Activated T-helper 1 cell treated with Interleukin-2 at 50 U/mL for 16 hours (primary cell): ENCODE measurements at regions not wholly inside any gene's neighbourhood (a gene's known extent, or its start where the extent isn't known, plus 50 kb on each side); places are given as distances from the start of the nearest gene placed in this dataset.

Experiments
- DNase-seq: peaks from one replicate; pipeline ENCODE4 v3.0.0-alpha.2; 2020; ENCODE audit warnings: low read depth

DNA sequence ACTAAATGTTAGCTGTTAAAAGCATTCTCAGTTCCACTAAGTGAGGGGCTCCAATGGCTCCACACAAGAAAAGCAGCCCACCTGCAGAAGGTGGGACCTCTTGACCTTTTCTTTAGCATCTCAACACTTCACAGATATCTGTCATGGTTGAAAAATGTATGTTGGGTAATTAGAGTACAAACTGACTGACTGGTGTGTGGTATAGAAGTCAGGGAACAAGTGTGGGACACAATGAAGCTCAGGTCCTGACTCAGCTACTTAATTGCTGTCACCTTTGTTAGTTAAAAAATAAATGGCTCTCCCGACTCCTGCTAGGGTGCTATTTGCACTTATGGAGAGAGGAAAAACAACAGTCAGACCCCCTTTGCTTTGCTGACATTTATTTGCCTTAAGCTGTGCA is 299.0 kb downstream of the TTC6 start:
- no peak for DNase-seq

DNA sequence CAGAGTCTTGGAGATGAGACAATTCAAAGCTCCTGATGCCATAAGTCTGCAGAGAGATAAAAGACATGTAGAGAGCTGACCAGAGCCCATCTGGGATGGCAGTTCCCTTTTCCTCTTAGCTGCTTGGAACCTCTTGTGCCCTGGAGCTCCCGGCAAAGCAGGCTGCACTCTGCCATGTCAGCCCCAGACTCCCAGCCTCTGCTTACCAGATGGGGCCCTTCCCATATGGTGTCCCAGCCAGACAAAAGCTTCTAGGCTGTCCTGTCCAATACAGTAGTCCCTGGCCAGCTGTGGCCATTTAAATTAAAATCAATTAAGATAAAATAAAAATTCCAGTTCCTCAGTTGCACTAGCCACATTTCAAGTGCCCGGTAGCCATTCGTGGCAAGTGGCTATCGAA is 303.9 kb downstream of the TTC6 start:
- no peak for DNase-seq

DNA sequence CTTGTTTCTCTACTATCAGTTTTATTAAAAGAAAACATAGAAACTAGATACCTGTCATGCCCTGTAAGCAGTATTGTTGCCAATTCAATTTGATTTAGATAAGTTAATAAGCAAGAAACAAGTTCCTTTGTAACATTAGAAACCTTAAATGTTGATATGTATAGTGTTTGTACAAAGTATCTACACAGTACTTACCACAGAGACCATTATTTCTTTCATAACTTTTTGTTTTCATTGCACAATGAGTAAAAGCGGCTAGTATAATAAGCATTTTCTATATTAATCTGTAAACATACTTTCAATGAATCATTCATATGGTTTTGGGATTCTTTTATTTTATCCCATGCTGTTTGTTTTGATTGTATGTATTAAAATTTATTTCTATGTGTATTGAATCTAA is 305.1 kb downstream of the TTC6 start:
- DNase-seq = no peak

DNA sequence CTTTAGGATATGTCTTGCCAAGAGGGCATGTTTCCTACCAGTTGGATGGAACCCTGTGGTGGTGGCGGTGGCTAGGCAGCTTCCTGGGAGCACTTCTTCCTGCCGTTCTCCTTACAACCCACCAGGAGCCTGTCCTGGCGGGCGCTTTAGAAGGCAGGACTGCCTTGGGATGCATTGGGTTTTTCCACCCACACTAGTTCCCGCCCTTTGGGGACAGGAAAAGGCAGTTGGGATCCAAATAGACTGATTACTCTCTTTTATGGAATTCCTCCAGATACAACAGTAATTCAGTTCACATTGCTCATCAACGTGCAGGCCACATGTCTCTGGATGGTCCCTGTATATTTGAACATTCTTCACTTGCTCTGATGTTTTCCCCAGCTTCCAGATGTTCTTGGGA is 305.7 kb upstream of the SSTR1 start:
- no peak for DNase-seq

DNA sequence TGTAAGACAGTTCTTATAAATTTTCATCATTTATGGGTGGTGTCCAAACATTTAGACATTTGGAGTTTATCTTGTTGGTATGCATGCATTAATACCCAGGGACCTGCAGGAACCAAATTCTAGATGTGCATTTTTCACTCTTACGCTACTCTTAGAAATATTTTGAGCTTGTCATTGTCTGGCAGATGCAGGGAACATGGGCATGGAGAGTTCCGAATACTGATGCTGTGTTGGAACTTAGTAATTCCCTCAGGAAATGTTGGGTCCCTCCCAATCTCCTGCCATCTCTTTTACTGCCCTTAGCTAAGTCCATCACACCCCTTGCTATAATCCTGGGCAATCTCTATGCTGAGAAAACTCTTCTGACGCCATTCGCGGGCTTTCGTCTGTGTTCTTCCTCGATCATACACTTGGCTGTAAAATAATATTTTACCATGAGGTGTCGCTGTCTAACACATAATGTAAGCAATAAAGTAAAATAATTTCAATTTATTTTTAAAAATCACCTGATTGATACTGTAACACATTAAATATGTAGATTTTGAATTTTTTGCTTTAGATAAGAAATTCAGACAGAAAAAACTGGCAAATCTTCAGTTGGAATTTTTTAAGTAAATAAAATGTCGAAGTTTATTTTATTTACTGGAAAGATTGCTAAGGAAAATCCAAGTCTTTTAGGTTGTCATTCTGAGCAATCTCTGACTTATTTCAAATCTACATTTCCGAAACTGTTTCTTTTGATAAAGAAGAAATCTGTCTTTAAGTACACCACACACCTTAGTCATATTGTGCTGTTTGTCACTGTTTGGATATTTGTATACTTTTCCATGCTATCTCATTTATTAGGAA is 304.1 kb upstream of the SSTR1 start:
- no peak for DNase-seq

DNA sequence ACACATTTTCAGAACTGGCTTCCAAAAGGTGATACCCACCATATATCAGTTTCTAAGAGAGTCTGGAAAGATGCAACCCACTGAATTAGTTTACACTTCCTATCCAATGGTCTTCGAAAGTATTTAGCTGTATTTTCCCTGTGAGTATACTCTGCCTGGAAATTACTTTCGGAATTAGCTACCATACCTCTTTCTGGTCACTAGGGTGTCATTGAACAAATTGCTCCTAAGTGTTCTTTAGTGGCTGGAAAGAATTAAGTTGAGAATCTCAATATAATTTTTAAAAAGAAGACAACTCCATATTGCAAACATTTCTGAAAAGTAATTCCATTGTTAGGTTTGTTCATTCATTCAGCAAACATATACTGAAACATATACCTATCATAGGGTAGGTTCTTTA is 283.1 kb upstream of the SSTR1 start:
- no peak for DNase-seq

DNA sequence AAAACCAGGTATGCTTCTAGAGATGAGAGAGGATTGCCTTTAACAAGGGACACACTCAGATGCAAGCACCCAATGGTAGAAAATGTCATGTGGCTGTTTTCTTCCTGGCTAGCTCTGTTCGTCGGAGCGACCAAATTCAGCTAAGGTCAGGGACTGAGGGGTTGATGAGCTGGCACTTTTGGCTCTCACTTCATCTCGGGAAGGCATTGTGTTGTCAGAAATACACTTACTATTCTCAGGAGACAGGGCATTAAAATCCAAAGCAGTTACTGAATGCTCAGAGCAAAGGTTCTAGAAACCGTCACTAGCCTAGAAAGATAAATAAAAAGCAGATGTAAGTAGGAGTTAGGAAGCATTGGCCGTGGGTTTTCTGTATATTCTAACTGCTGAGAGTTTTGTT is 275.7 kb upstream of the SSTR1 start:
- no peak for DNase-seq

DNA sequence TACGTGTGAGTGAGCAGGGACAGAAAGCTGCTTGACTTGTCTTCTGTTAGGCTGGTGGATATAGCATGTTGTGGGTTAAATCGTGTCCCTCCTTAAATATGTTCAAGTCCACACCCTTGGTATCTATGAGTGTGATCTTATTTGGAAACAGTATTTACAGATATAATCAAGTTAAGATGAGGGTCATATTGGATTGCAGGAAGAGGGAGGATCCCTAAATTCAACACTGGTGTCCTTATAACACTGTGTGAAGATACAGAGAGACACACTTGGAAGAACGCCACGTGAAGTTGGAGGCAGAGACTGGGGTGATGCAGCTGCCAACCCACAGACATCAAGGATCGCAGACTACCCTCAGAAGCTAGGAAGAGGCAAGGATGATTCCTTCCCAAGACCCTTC is 275.2 kb upstream of the SSTR1 start:
- no peak for DNase-seq

DNA sequence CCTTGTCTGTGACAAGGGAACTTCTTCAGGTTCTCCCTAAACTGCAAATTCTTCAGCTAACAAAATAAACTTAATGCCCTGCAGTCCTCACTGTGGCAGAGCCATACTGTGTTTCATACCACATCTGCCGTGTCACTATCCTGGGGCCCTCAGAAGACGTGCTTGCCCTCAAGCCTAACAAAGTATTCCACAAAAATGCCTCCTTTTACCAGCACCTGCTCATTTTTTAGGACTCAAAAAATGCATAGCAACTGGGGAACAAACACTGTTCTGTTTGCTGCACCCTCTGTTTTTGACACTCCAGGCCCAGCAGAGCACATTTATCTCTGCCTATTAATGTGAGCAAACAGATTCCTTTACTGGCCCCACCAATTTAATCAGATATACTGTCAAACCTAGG is 270.7 kb upstream of the SSTR1 start:
- DNase-seq = no peak

DNA sequence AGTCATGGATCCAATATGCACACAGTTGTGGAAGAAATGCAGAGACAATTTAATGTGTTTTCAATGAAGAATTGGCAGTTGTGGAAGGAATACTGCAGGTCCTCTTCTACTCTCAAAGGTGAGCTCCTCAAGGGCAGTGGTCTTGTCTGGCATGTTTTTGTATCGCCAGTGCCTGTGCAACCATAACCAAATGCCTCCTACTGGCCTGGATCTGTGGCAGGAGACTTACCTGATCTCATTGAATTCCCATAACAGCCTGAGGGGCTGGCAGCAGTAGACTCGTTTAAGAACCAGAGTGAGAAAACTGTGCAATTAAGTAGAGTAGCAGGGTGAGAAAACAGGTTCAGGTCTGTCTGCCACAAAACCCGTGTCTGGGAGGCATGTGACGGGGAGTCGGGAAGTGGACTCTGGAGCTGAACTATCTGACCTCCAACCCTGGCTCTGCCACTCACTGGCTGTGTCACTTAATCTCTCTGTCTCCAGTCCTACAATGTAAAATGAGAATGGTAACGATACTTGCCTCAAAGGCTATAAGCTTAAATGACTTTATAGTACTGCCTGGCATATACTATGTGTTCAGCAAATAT is 268.2 kb upstream of the SSTR1 start:
- no peak for DNase-seq

DNA sequence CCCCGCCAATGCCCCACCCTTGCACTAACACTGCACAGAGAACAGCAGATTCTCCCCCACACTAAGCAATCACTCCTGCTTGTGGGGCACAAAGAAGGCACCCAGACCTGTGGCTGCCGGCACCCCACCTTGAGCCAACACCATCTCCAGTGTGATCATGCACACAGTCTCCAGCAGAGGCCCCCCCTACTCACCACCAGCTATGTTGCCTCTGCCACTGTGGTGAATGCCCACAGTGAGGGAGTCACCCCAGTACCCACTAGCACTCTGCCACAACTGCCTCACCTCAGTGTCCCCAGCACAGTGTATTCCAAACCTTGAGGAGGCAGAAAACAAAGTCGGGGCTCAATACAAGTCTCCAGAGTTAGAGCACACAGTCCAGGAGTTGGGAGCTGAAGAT is 261.7 kb upstream of the SSTR1 start:
- no peak for DNase-seq

DNA sequence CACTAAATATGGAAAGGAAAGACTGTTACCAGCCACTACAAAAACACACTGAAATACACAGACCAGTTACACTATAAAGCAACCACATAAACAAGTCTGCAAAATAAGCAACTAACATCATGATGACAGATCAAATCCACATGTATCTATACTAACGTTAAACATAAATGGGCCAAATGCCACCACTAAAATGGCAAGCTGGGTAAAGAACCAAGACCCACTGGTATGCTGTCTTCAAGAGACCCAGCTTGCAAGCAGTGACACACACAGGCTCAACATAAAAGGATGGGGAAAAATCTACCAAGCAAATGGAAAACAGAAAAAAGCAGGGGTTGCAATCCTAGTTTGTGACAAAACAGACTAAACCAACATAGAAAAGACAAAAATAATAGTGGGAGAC is 260.9 kb upstream of the SSTR1 start:
- no peak for DNase-seq

DNA sequence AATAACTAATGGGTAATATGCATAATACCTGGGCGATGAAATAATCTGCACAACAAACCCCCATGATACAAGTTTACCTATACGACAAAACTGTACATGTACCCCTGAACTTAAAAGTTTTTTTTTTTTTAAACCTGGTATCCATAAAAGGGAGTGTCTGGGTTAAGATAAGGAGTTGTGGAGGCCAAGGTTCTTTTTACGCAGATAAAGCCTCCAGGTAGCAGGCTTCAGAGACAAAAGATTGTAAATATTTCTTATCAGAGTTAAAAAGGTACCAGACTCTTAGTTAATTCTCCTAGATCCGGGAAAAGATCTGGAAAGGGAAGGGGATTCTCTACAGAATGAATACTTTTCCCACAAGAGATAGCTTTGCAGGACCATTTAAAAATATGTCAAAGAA is 259.4 kb upstream of the SSTR1 start:
- no peak for DNase-seq

DNA sequence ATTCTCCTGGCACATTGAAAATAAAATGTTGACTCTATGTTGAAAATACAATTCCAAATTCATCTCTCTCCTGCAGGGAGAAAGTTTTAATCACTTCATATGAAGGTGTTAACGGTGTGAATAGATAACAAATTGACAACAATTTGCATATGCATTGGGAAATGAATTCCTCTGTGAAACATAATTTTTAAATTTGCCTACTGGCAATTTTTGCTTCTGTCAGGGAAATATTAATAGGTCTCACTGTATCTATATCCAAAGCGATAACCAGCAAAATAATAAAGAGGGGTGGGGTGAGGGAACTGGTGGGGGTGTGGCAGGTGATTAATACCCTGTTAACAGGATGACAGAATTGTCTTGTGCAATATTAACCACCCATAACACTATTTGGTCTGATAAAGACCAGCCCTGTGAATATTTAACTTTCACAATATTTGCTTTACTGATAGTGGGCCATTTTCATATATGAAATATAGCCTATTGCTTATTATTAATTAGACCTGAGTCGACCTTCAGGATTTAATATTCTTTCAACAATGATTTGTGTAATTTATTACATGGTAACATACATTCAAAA is 239.0 kb upstream of the SSTR1 start:
- no peak for DNase-seq

DNA sequence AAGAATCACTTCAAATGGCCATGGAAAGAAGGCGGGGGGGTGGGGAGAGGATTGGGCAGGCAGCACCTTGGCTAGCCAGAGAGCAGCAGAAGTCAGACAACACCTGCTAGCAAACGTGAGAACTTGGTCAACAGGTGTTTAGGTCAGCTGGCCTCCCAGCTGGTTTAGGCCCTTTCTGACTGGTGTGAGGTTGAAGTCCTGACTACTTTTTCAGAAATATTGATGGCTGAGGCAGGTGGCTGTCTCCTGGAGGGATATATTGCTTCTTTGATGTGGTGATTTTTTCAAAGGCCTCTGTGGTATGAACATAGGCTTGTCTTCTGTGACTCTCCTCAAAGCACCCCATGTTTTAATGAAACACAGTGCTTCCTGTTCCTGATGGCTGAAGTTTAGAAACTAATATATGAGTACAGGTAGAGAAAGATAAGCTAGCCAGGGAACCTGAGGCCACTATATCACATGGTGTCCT is 238.2 kb upstream of the SSTR1 start:
- DNase-seq = no peak

DNA sequence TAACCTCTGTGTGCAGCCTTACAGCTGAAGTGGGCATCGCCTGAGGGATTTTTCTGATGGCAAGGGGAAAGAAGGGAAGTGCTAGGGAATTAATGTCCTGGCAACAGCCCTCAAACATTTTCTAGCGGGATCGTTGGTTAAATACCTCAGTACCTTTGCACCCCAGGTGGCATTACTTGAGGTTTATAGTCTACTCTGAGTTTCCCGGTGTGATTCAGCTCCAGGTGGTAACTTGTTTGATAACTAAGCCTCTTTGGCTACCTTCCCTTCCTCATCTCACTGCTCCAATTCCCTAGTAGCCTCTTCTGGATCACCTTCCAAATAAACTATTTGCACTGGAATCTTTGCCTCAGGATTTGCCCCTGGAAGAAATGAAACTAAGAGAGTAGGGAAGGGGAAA is 237.0 kb upstream of the SSTR1 start:
- DNase-seq = no peak

DNA sequence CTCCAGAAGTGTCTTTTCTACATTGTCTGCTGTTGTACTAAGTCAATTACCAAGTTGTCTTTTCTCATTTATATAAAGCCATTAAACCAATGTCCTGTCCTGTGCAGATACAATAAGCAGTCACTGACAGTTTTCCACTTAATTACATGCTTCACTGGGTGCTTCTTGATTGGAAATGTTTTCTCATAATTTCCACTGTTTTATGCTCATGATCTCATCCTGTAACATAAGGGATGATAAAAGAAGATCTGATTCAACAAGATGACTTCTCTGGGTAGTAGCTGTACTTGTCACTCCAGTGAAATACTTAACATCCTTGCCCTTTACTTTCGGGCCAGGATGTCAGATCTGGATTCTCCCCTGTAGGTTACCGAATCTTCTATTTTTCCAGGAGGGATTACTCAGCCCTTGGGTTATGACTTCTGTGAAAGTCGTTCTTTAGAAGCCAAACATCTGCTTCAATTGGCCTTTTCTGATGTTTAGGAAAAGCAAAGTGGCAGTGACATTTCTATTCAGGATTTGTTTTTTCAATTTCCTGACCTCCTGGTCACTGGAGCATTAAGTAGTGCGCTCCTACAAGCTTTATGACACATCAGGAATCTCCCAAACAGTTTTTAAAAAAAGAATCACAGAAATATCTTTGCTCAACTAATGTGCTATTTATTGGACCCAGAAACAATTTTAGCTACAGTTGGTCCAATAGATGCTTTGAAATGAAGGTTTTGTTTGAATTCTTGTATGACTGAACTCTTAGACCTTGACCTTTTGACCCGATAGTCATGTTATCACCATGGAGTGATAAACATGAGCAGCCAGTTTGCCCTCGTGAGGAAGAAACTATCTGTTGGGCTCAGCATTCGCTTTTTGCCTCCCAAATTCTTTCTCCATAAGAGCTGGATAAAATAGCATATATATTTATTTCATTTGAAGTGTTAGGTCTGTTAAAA is 234.5 kb upstream of the SSTR1 start:
- no peak for DNase-seq

DNA sequence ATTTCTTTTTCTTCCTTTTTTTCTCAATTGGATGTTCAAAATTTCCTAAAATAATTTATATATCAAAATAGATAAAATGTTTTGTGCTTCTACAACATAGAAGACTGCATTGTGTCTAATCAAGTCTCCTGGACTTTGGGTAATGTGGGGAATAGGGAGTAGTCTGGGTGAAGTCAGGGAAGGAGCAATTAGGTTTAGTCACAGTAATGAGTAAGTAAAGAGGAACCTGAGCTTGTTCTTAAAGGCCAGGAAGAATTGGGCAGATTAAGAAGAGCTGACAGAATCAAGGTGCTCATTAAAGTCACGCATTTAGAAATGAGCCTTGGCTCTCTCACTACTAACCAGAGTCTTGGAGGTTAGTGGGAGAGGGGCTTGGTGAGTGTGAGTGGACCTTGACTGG is 233.3 kb upstream of the SSTR1 start:
- no peak for DNase-seq

DNA sequence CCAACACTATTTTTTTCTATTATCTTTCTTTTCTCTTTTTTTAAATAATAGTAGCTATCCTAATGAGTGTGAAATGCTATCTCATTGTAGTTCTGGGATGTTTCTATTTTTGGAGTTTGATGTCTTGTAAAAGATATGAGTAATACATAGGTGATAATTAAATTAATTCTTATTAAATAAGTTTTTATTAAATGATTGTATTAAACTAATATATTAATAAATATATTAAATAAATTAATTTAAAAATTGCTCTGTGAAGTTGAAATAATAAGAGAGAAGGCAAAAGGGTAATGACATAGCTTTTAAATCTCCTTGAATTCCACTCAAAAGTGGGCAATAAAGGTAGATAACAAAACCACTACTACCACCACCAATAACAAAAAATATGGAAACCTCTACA is 230.2 kb upstream of the SSTR1 start:
- DNase-seq = no peak

DNA sequence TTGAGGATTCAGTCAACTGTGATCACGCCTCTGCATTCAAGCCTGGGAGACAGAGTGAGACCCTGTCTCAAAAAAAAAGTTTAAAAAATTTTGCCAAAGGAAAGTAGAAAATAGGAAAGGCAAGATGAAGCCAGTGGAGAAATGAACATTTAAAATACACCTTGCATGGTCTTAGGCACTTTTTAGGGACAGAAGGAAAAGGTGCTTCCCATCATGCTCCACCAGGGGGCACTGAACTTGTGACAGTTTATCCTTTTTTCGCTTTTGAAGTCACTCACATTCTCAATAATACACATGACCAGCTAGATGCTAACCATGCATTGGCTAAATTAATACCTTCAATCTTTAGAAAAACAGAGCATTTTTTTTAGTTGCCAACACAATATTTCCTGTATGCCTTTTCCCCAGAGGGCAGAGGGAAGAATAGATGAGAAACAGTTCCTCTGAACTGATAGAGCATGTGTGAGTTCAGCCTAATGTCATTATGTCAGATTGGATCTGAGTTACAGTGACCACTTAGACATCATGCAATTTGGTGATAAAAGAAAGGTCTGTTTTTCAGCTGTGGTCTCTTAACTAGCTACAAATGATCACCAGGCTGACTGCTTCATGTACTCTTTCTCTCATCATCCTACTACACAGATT is 221.8 kb upstream of the SSTR1 start:
- peak; percentile 4 for DNase-seq

DNA sequence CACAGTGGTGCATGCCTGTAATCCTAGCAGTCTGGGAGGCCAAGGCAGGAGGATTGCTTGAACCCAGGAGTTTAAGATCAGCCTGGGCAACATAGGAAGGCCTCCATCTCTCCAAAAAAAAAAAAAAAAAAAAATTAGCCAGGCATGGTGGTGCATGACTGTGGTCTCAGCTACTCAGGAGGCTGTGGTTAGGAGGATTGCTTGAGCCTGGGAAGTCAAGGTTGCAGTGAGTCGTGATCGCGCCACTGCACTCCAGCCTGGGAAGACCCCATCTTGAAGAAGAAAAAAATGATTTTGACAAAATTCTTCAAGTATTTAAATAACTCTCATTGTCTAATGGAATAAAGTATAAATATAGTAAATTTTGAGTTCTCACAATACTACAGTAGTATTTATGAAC is 219.2 kb upstream of the SSTR1 start:
- no peak for DNase-seq

DNA sequence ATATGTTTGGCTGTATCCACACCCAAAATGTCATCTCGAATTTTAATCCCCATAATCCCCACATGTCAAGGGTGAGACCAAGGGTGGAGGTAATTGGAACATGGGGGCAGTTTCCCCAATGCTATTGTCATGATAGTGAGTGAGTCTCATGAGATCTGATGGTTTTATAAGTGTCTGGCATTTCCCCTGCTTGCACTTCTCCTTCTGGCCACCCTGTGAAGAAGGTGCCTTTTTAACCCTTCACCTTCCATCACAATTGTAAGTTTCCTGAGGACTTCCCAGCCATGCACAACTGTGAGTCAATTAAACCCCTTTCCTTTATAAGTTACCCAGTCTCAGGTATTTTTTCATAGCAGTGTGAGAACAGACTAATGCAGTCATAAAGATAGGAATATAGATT is 216.7 kb upstream of the SSTR1 start:
- DNase-seq = no peak
